ENCODE measurements at regions not wholly inside any gene's neighbourhood (a gene's known extent, or its start where the extent isn't known, plus 50 kb on each side); places are given as distances from the start of the nearest gene placed in this dataset.

GRCh38 chr5:113969901-113970300 lies 392.0 kb upstream of the KCNN2 start:
- Histone ChIP-seq H3K27me3 (no peaks in the 10 kb centered on the region), H3F3A (ENCODE audit: low read depth) (no peaks in the 10 kb centered on the region), H3K9ac (no peak overlapping the region), H3K79me2 (ENCODE audit: low read depth) (no peaks in the 10 kb centered on the region), H3K4me2 (no peak overlapping the region), H3K9me3 (ENCODE audit: low read depth) (no peaks in the 10 kb centered on the region), H3K36me3 (no peaks in the 10 kb centered on the region), H2AFZ (replicated peaks) (no peak overlapping the region), H3K4me1 (no peaks in the 10 kb centered on the region), H4K20me1 (ENCODE audit: low read depth) (no peaks in the 10 kb centered on the region), H3K27ac (no peak overlapping the region), H3K4me3 (no peak overlapping the region)
- Mint-ChIP-seq H3K4me1 (no peaks in the 10 kb centered on the region), H3K9me3 (no peaks in the 10 kb centered on the region), H3K27me3 (ENCODE audit: insufficient read depth, low read depth) (no peaks in the 10 kb centered on the region), H3K27ac (no peak overlapping the region), H3K36me3 (no peaks in the 10 kb centered on the region), H3K4me3 (no peak overlapping the region)
- DNase-seq (ENCODE audit: low spot score): no peak
- no peak for TF ChIP-seq EZH2 (IDR thresholded peaks at IDR 0.05)
- no peak for TF ChIP-seq EZH2phosphoT487 (IDR thresholded peaks at IDR 0.05)
- TF ChIP-seq CTCF (IDR thresholded peaks at IDR 0.05): no peak

- no peaks in the 10 kb centered on the region for H3F3A ChIP-seq (ENCODE audit: low read depth)
- no peak overlapping the region for H3K27ac Mint-ChIP-seq
- no peaks in the 10 kb centered on the region for H4K20me1 ChIP-seq (ENCODE audit: low read depth)
- H3K27me3 ChIP-seq: no peaks in the 10 kb centered on the region
- no peak overlapping the region for H3K27ac ChIP-seq
- no peaks in the 10 kb centered on the region for H3K79me2 ChIP-seq (ENCODE audit: low read depth)
- no peak for TF ChIP-seq EZH2 (IDR thresholded peaks at IDR 0.05)
- TF ChIP-seq CTCF (IDR thresholded peaks at IDR 0.05): no peak
- TF ChIP-seq EZH2phosphoT487 (IDR thresholded peaks at IDR 0.05): no peak
- H3K9me3 Mint-ChIP-seq: no peaks in the 10 kb centered on the region
- no peak overlapping the region for H3K4me2 ChIP-seq
- H3K9ac ChIP-seq: no peak overlapping the region
- H3K36me3 Mint-ChIP-seq: no peaks in the 10 kb centered on the region
- H3K4me3 Mint-ChIP-seq: no peak overlapping the region
- DNase-seq (ENCODE audit: low spot score): no peak
- H3K27me3 Mint-ChIP-seq (ENCODE audit: insufficient read depth, low read depth): no peaks in the 10 kb centered on the region
- no peaks in the 10 kb centered on the region for H3K9me3 ChIP-seq (ENCODE audit: low read depth)
- H3K4me3 ChIP-seq: no peak overlapping the region
- H2AFZ ChIP-seq (replicated peaks): no peak overlapping the region
- H3K36me3 ChIP-seq: no peaks in the 10 kb centered on the region
- H3K4me1 ChIP-seq: no peaks in the 10 kb centered on the region
- H3K4me1 Mint-ChIP-seq: no peaks in the 10 kb centered on the region
These were observed 390.4 kb upstream of the KCNN2 start for GRCh38 chr5:113971454-113971853.

GRCh38 chr5:113974976-113975375 lies 386.9 kb upstream of the KCNN2 start:
- Mint-ChIP-seq H3K27ac (no peak overlapping the region), H3K27me3 (ENCODE audit: insufficient read depth, low read depth) (no peaks in the 10 kb centered on the region), H3K36me3 (no peaks in the 10 kb centered on the region), H3K4me3 (no peak overlapping the region), H3K9me3 (peaks cover 8% of the 10 kb centered on the region), H3K4me1 (no peaks in the 10 kb centered on the region)
- H3K4me3 ChIP-seq: no peak overlapping the region
- no peak overlapping the region for H2AFZ ChIP-seq (replicated peaks)
- TF ChIP-seq EZH2 (IDR thresholded peaks at IDR 0.05): no peak
- TF ChIP-seq EZH2phosphoT487 (IDR thresholded peaks at IDR 0.05): no peak
- TF ChIP-seq CTCF (IDR thresholded peaks at IDR 0.05): no peak
- no peak overlapping the region for H3K9ac ChIP-seq
- H4K20me1 ChIP-seq (ENCODE audit: low read depth): no peaks in the 10 kb centered on the region
- H3K4me2 ChIP-seq: no peak overlapping the region
- no peak for DNase-seq (ENCODE audit: low spot score)
- H3F3A ChIP-seq (ENCODE audit: low read depth): no peaks in the 10 kb centered on the region
- H3K9me3 ChIP-seq (ENCODE audit: low read depth): no peaks in the 10 kb centered on the region
- H3K27me3 ChIP-seq: no peaks in the 10 kb centered on the region
- no peaks in the 10 kb centered on the region for H3K79me2 ChIP-seq (ENCODE audit: low read depth)
- H3K36me3 ChIP-seq: no peaks in the 10 kb centered on the region
- no peak overlapping the region for H3K27ac ChIP-seq
- no peaks in the 10 kb centered on the region for H3K4me1 ChIP-seq

- Histone ChIP-seq H3K4me3 (no peak overlapping the region), H2AFZ (replicated peaks) (no peak overlapping the region), H3K4me1 (no peaks in the 10 kb centered on the region), H3K9ac (no peak overlapping the region), H3K4me2 (no peak overlapping the region), H4K20me1 (ENCODE audit: low read depth) (no peaks in the 10 kb centered on the region), H3K27ac (no peak overlapping the region), H3K9me3 (ENCODE audit: low read depth) (no peaks in the 10 kb centered on the region), H3K27me3 (no peaks in the 10 kb centered on the region), H3F3A (ENCODE audit: low read depth) (no peaks in the 10 kb centered on the region), H3K79me2 (ENCODE audit: low read depth) (no peaks in the 10 kb centered on the region), H3K36me3 (no peaks in the 10 kb centered on the region)
- TF ChIP-seq CTCF (IDR thresholded peaks at IDR 0.05) (no peak), EZH2phosphoT487 (IDR thresholded peaks at IDR 0.05) (no peak), EZH2 (IDR thresholded peaks at IDR 0.05) (no peak)
- DNase-seq (ENCODE audit: low spot score): no peak
- H3K4me3 Mint-ChIP-seq: no peak overlapping the region
- peaks cover 2% of the 10 kb centered on the region for H3K27me3 Mint-ChIP-seq (ENCODE audit: insufficient read depth, low read depth)
- H3K4me1 Mint-ChIP-seq: peaks cover 9% of the 10 kb centered on the region
- no peak overlapping the region for H3K27ac Mint-ChIP-seq
- no peaks in the 10 kb centered on the region for H3K36me3 Mint-ChIP-seq
- no peaks in the 10 kb centered on the region for H3K9me3 Mint-ChIP-seq
These were observed 376.9 kb upstream of the KCNN2 start for GRCh38 chr5:113984928-113985327.
